H1 (cell line): ENCODE measurements at regions not wholly inside any gene's neighbourhood (a gene's known extent, or its start where the extent isn't known, plus 50 kb on each side); places are given as distances from the start of the nearest gene placed in this dataset.

ENCODE experiments used
- CTCF ChIA-PET: fragments of 300-600 bp; sonication (Branson Sonifier 250); formaldehyde crosslinking; loops from one replicate; lab custom pipeline; 2021; ENCODE audit not compliant: partially characterized antibody; lab: Charles Lee
- POLR2A ChIA-PET: fragments of 300-600 bp; sonication (Branson Sonifier 250); formaldehyde crosslinking; loops from one replicate; lab custom pipeline; 2021; ENCODE audit warnings: inconsistent platforms; ENCODE audit not compliant: partially characterized antibody; lab: Charles Lee
- DNase-seq, 2 experiments: peaks; one replicate each; pipeline versions ENCODE4 v3.0.0 to v3.0.0-alpha.2; 2010 to 2022; ENCODE audit warnings: low spot score in 2 of 2, low read depth in 1 of 2, mixed read lengths in 1 of 2
- FAIRE-seq: peaks from 2 replicates; lab custom pipeline; 2011; peaks lifted over from hg19 to GRCh38; lab: Jason Lieb, UNC
- H2AFZ ChIP-seq: 2 replicates; pipeline ENCODE4 v1.8.1; 2012; ENCODE audit warnings: low read length, inconsistent platforms
- H2AK5ac ChIP-seq: 2 replicates; pipeline ENCODE4 v1.6.1; 2013; ENCODE audit warnings: low read depth, low read length
- H2BK120ac ChIP-seq: replicated peaks from 2 replicates; pipeline ENCODE3; 2013; ENCODE audit warnings: low read depth, low read length, inconsistent platforms
- H2BK12ac ChIP-seq: 2 replicates; pipeline ENCODE4 v1.6.1; 2013; ENCODE audit warnings: low read depth, low read length
- H2BK15ac ChIP-seq: 2 replicates; pipeline ENCODE4 v1.6.1; 2013; ENCODE audit warnings: low read length
- H2BK20ac ChIP-seq: 2 replicates; pipeline ENCODE4 v1.6.1; 2013; ENCODE audit warnings: low read length
- H2BK5ac ChIP-seq: 2 replicates; pipeline ENCODE4 v1.6.1; 2013; ENCODE audit warnings: low read depth, low read length
- H3K14ac ChIP-seq: 2 replicates; pipeline ENCODE4 v1.6.1; 2013; ENCODE audit warnings: inconsistent platforms; ENCODE audit not compliant: insufficient read length
- H3K18ac ChIP-seq: 2 replicates; pipeline ENCODE4 v1.6.1; 2013; ENCODE audit warnings: low read length; ENCODE audit errors: extremely low read depth
- H3K23ac ChIP-seq: 2 replicates; pipeline ENCODE4 v1.6.1; 2013; ENCODE audit warnings: inconsistent platforms; ENCODE audit not compliant: insufficient read length
- H3K23me2 ChIP-seq: 2 replicates; pipeline ENCODE4 v1.6.1; 2013; ENCODE audit warnings: low read depth, low read length
- H3K27ac ChIP-seq: 2 replicates; pipeline ENCODE4 v1.6.1; 2011; ENCODE audit warnings: low read depth, low read length, inconsistent platforms
- H3K27me3 ChIP-seq, 4 experiments: replicated peaks in 1 of 4; 1 replicate in 1 of 4; 2 replicates in 3 of 4; pipeline versions ENCODE4 v1.6.1 to v1.8.1; 2011 to 2013; ENCODE audit warnings: low read length in 3 of 4, mild to moderate bottlenecking in 3 of 4, inconsistent platforms in 2 of 4, mixed read lengths in 2 of 4, moderate library complexity in 1 of 4; ENCODE audit not compliant: control insufficient read depth in 3 of 4, insufficient read depth in 3 of 4; ENCODE audit errors: extremely low read depth in 1 of 4
- H3K36me3 ChIP-seq, 4 experiments: 2 replicates each; pipeline versions ENCODE4 v1.6.1 to v1.8.1; 2011 to 2013; ENCODE audit warnings: mild to moderate bottlenecking in 4 of 4, low read length in 3 of 4, moderate library complexity in 2 of 4, control low read depth in 1 of 4, inconsistent platforms in 1 of 4; ENCODE audit not compliant: insufficient read depth in 4 of 4, control insufficient read depth in 2 of 4
- H3K4ac ChIP-seq: replicated peaks from 2 replicates; pipeline ENCODE3; 2013; ENCODE audit warnings: low read length, low read depth, mixed read lengths, inconsistent platforms; ENCODE audit not compliant: insufficient read length
- H3K4me1 ChIP-seq, 4 experiments: replicated peaks in 1 of 4; 1 replicate in 1 of 4; 2 replicates in 3 of 4; pipeline versions ENCODE4 v1.6.1 to v1.8.1; 2011 to 2013; ENCODE audit warnings: low read length in 3 of 4, inconsistent platforms in 2 of 4, mixed read lengths in 1 of 4; ENCODE audit not compliant: insufficient read depth in 4 of 4, control insufficient read depth in 3 of 4
- H3K4me2 ChIP-seq, 2 experiments: 2 replicates each; pipeline versions ENCODE4 v1.6.1 to v1.8.1; 2011 to 2013; ENCODE audit warnings: low read depth in 2 of 2, low read length in 2 of 2, control low read depth in 1 of 2, inconsistent platforms in 1 of 2, mild to moderate bottlenecking in 1 of 2; ENCODE audit not compliant: insufficient read depth in 1 of 2
- H3K4me3 ChIP-seq, 4 experiments: fragments of 200-600, 300-600 bp in 1 of 4; sonication (generic), shearing (Covaris generic), sonication (Bioruptor Twin) in 1 of 4; 2 replicates each; pipeline versions ENCODE4 v1.5.1 to v1.8.1; 2011 to 2016; ENCODE audit warnings: low read length in 4 of 4, low read depth in 3 of 4, control low read depth in 2 of 4, inconsistent platforms in 2 of 4, mild to moderate bottlenecking in 2 of 4, mixed read lengths in 1 of 4, moderate library complexity in 1 of 4; ENCODE audit not compliant: insufficient read depth in 2 of 4; ENCODE audit errors: extremely low read depth in 1 of 4
- H3K56ac ChIP-seq: replicated peaks from 2 replicates; pipeline ENCODE3; 2013; ENCODE audit warnings: low read depth, mild to moderate bottlenecking, mixed read lengths, low read length, inconsistent platforms; ENCODE audit not compliant: insufficient read length
- H3K79me1 ChIP-seq: 2 replicates; pipeline ENCODE4 v1.6.1; 2013; ENCODE audit warnings: low read depth, low read length, control low read depth
- H3K79me2 ChIP-seq, 2 experiments: 2 replicates each; pipeline versions ENCODE4 v1.6.1 to v1.8.1; 2012 to 2013; ENCODE audit warnings: low read length in 2 of 2, mild to moderate bottlenecking in 2 of 2, inconsistent platforms in 1 of 2; ENCODE audit not compliant: insufficient read depth in 2 of 2, control insufficient read depth in 1 of 2
- H3K9ac ChIP-seq, 4 experiments: replicated peaks in 1 of 4; 1 replicate in 1 of 4; 2 replicates in 3 of 4; pipeline versions ENCODE4 v1.6.1 to v1.8.1; 2011 to 2013; ENCODE audit warnings: low read depth in 3 of 4, low read length in 3 of 4, control low read depth in 2 of 4, mild to moderate bottlenecking in 2 of 4, moderate library complexity in 2 of 4, inconsistent platforms in 1 of 4; ENCODE audit errors: extremely low read depth in 1 of 4
- H3K9me3 ChIP-seq, 2 experiments: 2 replicates each; pipeline versions ENCODE4 v1.6.1 to v1.8.1; 2012 to 2013; ENCODE audit warnings: mild to moderate bottlenecking in 2 of 2, moderate library complexity in 2 of 2, control low read depth in 1 of 2, inconsistent platforms in 1 of 2, low read depth in 1 of 2, low read length in 1 of 2, mixed read lengths in 1 of 2; ENCODE audit not compliant: insufficient read depth in 2 of 2
- H4K20me1 ChIP-seq, 2 experiments: replicated peaks in 1 of 2; 2 replicates each; pipeline versions ENCODE3 to v1.8.1; 2011 to 2013; ENCODE audit warnings: inconsistent platforms in 2 of 2, low read length in 2 of 2, mild to moderate bottlenecking in 1 of 2; ENCODE audit not compliant: insufficient read depth in 2 of 2, control insufficient read depth in 1 of 2
- H4K5ac ChIP-seq: 2 replicates; pipeline ENCODE4 v1.6.1; 2013; ENCODE audit warnings: low read length, low read depth, mixed read lengths, inconsistent platforms; ENCODE audit not compliant: insufficient read length
- H4K8ac ChIP-seq: 2 replicates; pipeline ENCODE4 v1.8.0; 2013; ENCODE audit warnings: mild to moderate bottlenecking, moderate library complexity, low read length, inconsistent platforms; ENCODE audit not compliant: insufficient read depth; ENCODE audit errors: extremely low read depth
- H4K91ac ChIP-seq: replicated peaks from 2 replicates; pipeline ENCODE3; 2013; ENCODE audit warnings: low read length, mixed read lengths, inconsistent platforms; ENCODE audit not compliant: insufficient read length
- JUN ChIP-seq: IDR thresholded peaks from 2 replicates; pipeline ENCODE4 v1.6.1; 2011; ENCODE audit warnings: low read depth, mild to moderate bottlenecking, improper control_type of control experiment, low read length
- SRF ChIP-seq: IDR thresholded peaks from 2 replicates; pipeline ENCODE4 v1.6.1; 2011; ENCODE audit warnings: mild to moderate bottlenecking, low read depth, low read length, moderate library complexity
- WGBS, 2 experiments: shearing (Covaris generic) in 1 of 2; methylation state at CpG; one replicate each; pipeline versions ENCODE4 v1.1.6 to v1.1.7; 2013 to 2015; ENCODE audit warnings: low lambda C conversion rate in 2 of 2, mixed read lengths in 2 of 2, inconsistent platforms in 1 of 2, low coverage in 1 of 2, missing lambda C conversion rate in 1 of 2; ENCODE audit not compliant: insufficient replicate concordance in 2 of 2, insufficient coverage in 1 of 2, insufficient read length in 1 of 2; ENCODE audit errors: extremely low coverage in 1 of 2, missing lambda C conversion rate in 1 of 2; 5-methylcytosine and 5-hydroxymethylcytosine counted together

DNA sequence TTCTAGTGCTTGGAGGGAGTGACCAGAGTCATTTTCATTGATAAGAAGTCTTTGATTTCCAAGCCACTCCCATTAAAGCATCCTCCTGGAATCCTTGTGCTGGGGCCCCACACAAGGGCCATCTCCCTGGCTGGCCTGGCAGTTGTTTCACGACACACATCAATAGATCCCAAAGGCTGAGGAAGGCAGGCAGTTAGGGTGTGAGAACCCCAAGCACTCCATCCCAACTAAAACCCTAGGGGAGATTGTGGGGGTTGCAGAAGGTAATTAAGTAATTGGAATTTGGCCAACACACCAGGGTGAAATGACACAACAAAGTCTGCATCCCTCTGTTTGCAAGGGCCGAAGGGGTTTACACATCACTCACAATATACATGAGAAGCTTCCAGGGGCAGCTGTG, 578.1 kb upstream of the SYT4 start:
- Histone ChIP-seq H3K4ac (no peak overlapping the region), H3K23me2 (no peaks in the 10 kb centered on the region), H3K4me2 (no peak overlapping the region), H3K4me1 (peaks cover 0 to 3% (median 0%) of the 10 kb centered on the region in 4 experiments; a peak in 1 of 7 replicates), H3K27me3 (no peaks in the 10 kb centered on the region), H2BK5ac (no peak overlapping the region), H2BK15ac (no peak overlapping the region), H4K20me1 (no peaks in the 10 kb centered on the region), H3K56ac (no peak overlapping the region), H3K79me1 (no peaks in the 10 kb centered on the region), H2AFZ (peak overlapping the region; percentile 55; the same call in 1 of the 2 replicates), H3K79me2 (no peaks in the 10 kb centered on the region), H2BK20ac (no peak overlapping the region), H3K4me3 (no peak overlapping the region), H3K9ac (no peak overlapping the region), H2AK5ac (no peak overlapping the region), H3K9me3 (no peaks in the 10 kb centered on the region), H3K14ac (no peak overlapping the region), H4K91ac (no peak overlapping the region), H4K8ac (no peak overlapping the region), H2BK12ac (no peak overlapping the region), H3K18ac (no peak overlapping the region; the same call in 1 of the 2 replicates), H3K36me3 (no peaks in the 10 kb centered on the region), H4K5ac (no peak overlapping the region), H2BK120ac (no peak overlapping the region), H3K27ac (no peak overlapping the region), H3K23ac (no peak overlapping the region)
- 87% methylated on average over 2 of the region's 2 CpGs; no CpG with 5 or more reads in 1 of the 2 experiments for WGBS, 2 experiments
- ChIA-PET POLR2A (no interaction called here), CTCF (no interaction called here)
- DNase-seq (no peak), FAIRE-seq (no peak)
- no peak for TF ChIP-seq JUN
- TF ChIP-seq SRF, result no peak
